A673 (cell line): ENCODE measurements at regions not wholly inside any gene's neighbourhood (a gene's known extent, or its start where the extent isn't known, plus 50 kb on each side); places are given as distances from the start of the nearest gene placed in this dataset.
A peak's percentile ranks its signal among the peaks of the same experiment; 100 is the strongest.

Source experiments
- BruUV-seq: library from RNA; stranded (reverse); fragments of 400-500 nt; replicated peaks from 2 replicates; lab custom pipeline; 2021; lab: Mats Ljungman, UMichigan
- CTCF ChIA-PET: fragments of 300-600 bp; sonication (Branson Sonifier 250); formaldehyde crosslinking; loops from one replicate; lab custom pipeline; 2022; ENCODE audit warnings: antibody characterized with exemption; lab: Charles Lee
- POLR2A ChIA-PET: fragments of 300-600 bp; sonication (Branson Sonifier 250); formaldehyde crosslinking; loops from one replicate; lab custom pipeline; 2022; ENCODE audit warnings: antibody characterized with exemption; ENCODE audit not compliant: low non-redundant PET; lab: Charles Lee
- DNase-seq: peaks from one replicate; pipeline ENCODE4 v3.0.0-alpha.2; 2015; ENCODE audit warnings: low spot score
- H3K27ac ChIP-seq: fragments of 200-600 bp; sonication (generic); 2 replicates; pipeline ENCODE4 v1.5.1; 2016; ENCODE audit warnings: mixed run types, low read depth, mild to moderate bottlenecking, mixed read lengths, antibody characterized with exemption, low read length; ENCODE audit not compliant: poor library complexity, severe bottlenecking
- H3K27me3 ChIP-seq: fragments of 200-600 bp; sonication (generic); replicated peaks from 2 replicates; pipeline ENCODE4 v1.6.1; 2017; ENCODE audit warnings: mixed run types, low read depth, mild to moderate bottlenecking, mixed read lengths, antibody characterized with exemption, low read length; ENCODE audit not compliant: insufficient read depth, poor library complexity
- H3K36me3 ChIP-seq: fragments of 200-600 bp; sonication (generic); 2 replicates; pipeline ENCODE4 v1.6.1; 2016; ENCODE audit warnings: mixed run types, mild to moderate bottlenecking, mixed read lengths, antibody characterized with exemption, low read length; ENCODE audit not compliant: insufficient read depth, poor library complexity, severe bottlenecking
- H3K4me1 ChIP-seq: fragments of 200-600 bp; sonication (generic); 2 replicates; pipeline ENCODE4 v1.6.1; 2017; ENCODE audit warnings: mixed run types, mild to moderate bottlenecking, mixed read lengths, antibody characterized with exemption, low read length; ENCODE audit not compliant: insufficient read depth, poor library complexity, severe bottlenecking
- H3K4me3 ChIP-seq: fragments of 200-600 bp; sonication (generic); 2 replicates; pipeline ENCODE4 v1.5.1; 2016; ENCODE audit warnings: low read depth, mixed run types, mild to moderate bottlenecking, mixed read lengths, low read length; ENCODE audit not compliant: poor library complexity, severe bottlenecking
- H3K9me3 ChIP-seq: fragments of 200-600 bp; sonication (generic); 2 replicates; pipeline ENCODE4 v1.6.1; 2016; ENCODE audit warnings: mixed run types, low read depth, mild to moderate bottlenecking, mixed read lengths, antibody characterized with exemption, low read length; ENCODE audit not compliant: poor library complexity, severe bottlenecking
- CTCF ChIP-seq: fragments of 300-800, 200-600 bp; sonication (generic); conservative IDR thresholded peaks from 2 replicates; pipeline ENCODE4 v1.5.1; 2017; ENCODE audit warnings: low read depth, mild to moderate bottlenecking, antibody characterized with exemption, low read length, moderate library complexity, mixed read lengths
- EZH2 ChIP-seq: fragments of 200-600 bp; sonication (generic); IDR thresholded peaks from 2 replicates; pipeline ENCODE4 v1.6.1; 2017; ENCODE audit warnings: borderline replicate concordance, low read depth, mild to moderate bottlenecking, mixed read lengths, antibody characterized with exemption, low read length; ENCODE audit not compliant: poor library complexity, severe bottlenecking
- intact Hi-C: fragments of 100-400 bp; cut with micrococcal nuclease; formaldehyde crosslinking; loops from one replicate; pipeline ENCODE4 v1.10.0; 2022; ENCODE audit not compliant: unreplicated experiment

GRCh38 chr22:48979482-48979881 lies 848.2 kb downstream of the BRD1 start:
- no TSS peak for BruUV-seq
- intact Hi-C loops, result no loop called here
- H3K9me3 ChIP-seq, result no peaks in the 10 kb centered on the region
- ChIA-PET CTCF (interaction anchor here (1.1 kb wide), 1 partner anchor 326 kb away, joined by 3 read pairs; no protein-coding TSS in a partner anchor), POLR2A (no interaction called here)
- H3K36me3 ChIP-seq, result no peaks in the 10 kb centered on the region
- peaks cover 25% of the 10 kb centered on the region for H3K4me1 ChIP-seq
- H3K27ac ChIP-seq, result no peak overlapping the region
- H3K4me3 ChIP-seq, result no peak overlapping the region
- DNase-seq, result peak; percentile 57
- TF ChIP-seq CTCF (peak; percentile 30; the same call in 1 of the 2 replicates), EZH2 (no peak)
- H3K27me3 ChIP-seq, result no peaks in the 10 kb centered on the region

GRCh38 chr22:48976556-48977535 lies 850.8 kb downstream of the BRD1 start:
- H3K4me1 ChIP-seq, result peaks cover 26% of the 10 kb centered on the region
- no peak overlapping the region for H3K4me3 ChIP-seq
- TF ChIP-seq EZH2 (no peak), CTCF (no peak)
- H3K9me3 ChIP-seq, result no peaks in the 10 kb centered on the region
- peak overlapping the region; percentile 70 for H3K27ac ChIP-seq
- ChIA-PET POLR2A (no interaction called here), CTCF (no interaction called here)
- H3K36me3 ChIP-seq, result no peaks in the 10 kb centered on the region
- no TSS peak for BruUV-seq
- intact Hi-C loops, result no loop called here
- DNase-seq, result no peak
- no peaks in the 10 kb centered on the region for H3K27me3 ChIP-seq

GRCh38 chr22:48975886-48976285 lies 851.8 kb downstream of the BRD1 start:
- H3K4me3 ChIP-seq, result no peak overlapping the region
- ChIA-PET CTCF (no interaction called here), POLR2A (no interaction called here)
- intact Hi-C loops, result no loop called here
- TF ChIP-seq EZH2 (no peak), CTCF (no peak)
- no TSS peak for BruUV-seq
- peak overlapping the region; percentile 70 for H3K27ac ChIP-seq
- no peaks in the 10 kb centered on the region for H3K9me3 ChIP-seq
- DNase-seq, result peak; percentile 71
- H3K4me1 ChIP-seq, result peaks cover 26% of the 10 kb centered on the region
- no peaks in the 10 kb centered on the region for H3K27me3 ChIP-seq
- no peaks in the 10 kb centered on the region for H3K36me3 ChIP-seq
